Glutamatergic neuron (in vitro differentiated cells): ENCODE measurements at regions not wholly inside any gene's neighbourhood (a gene's known extent, or its start where the extent isn't known, plus 50 kb on each side); places are given as distances from the start of the nearest gene placed in this dataset.

Source experiments
- DNase-seq: peaks from one replicate; pipeline ENCODE4 v3.0.0; 2022
- H3K27ac Mint-ChIP-seq: one replicate; pipeline ENCODE4 v1.8.0; 2020; ENCODE audit warnings: mild to moderate bottlenecking, mixed read lengths, inconsistent platforms; ENCODE audit not compliant: unreplicated experiment
- H3K27me3 Mint-ChIP-seq: one replicate; pipeline ENCODE4 v1.8.0; 2020; ENCODE audit warnings: mild to moderate bottlenecking, moderate library complexity, mixed read lengths, inconsistent platforms; ENCODE audit not compliant: unreplicated experiment
- H3K36me3 Mint-ChIP-seq: one replicate; pipeline ENCODE4 v1.8.0; 2020; ENCODE audit warnings: mild to moderate bottlenecking, mixed read lengths, inconsistent platforms; ENCODE audit not compliant: unreplicated experiment
- H3K4me1 Mint-ChIP-seq: one replicate; pipeline ENCODE4 v1.8.0; 2020; ENCODE audit warnings: mild to moderate bottlenecking, low read depth, mixed read lengths, inconsistent platforms; ENCODE audit not compliant: unreplicated experiment
- H3K4me3 Mint-ChIP-seq: one replicate; pipeline ENCODE4 v1.8.0; 2020; ENCODE audit warnings: mild to moderate bottlenecking, mixed read lengths, inconsistent platforms; ENCODE audit not compliant: unreplicated experiment
- H3K9me3 Mint-ChIP-seq: one replicate; pipeline ENCODE4 v1.8.0; 2020; ENCODE audit warnings: mild to moderate bottlenecking, moderate library complexity, mixed read lengths, inconsistent platforms; ENCODE audit not compliant: unreplicated experiment
- TF ChIP-seq, protein P1 (sequence below): fragments of 200-600 bp; sonication (generic); IDR thresholded peaks from one replicate; pipeline ENCODE4 v1.5.0; 2021; ENCODE audit not compliant: partially characterized antibody, unreplicated experiment

DNA sequence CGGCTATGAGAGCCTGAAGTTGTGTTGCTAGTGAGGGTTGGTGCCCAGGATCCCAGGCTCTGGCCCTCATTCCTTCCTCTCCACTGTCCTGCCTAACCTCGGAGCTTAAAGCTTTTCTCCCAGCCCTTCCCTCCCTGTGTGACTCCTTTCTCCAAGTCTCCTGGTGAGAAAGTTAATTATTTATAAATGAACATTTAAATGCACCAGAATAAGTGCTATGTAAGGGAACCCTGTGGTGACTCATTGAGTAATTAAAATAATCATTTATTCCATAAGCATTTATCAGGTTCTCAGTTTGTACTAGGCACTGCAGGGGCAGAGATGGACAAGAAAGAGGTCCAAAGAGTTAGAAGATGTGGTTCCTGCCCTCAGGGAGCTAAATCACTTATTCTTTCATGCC is 89.1 kb upstream of the ISX start:
- TF ChIP-seq, protein P1, sequence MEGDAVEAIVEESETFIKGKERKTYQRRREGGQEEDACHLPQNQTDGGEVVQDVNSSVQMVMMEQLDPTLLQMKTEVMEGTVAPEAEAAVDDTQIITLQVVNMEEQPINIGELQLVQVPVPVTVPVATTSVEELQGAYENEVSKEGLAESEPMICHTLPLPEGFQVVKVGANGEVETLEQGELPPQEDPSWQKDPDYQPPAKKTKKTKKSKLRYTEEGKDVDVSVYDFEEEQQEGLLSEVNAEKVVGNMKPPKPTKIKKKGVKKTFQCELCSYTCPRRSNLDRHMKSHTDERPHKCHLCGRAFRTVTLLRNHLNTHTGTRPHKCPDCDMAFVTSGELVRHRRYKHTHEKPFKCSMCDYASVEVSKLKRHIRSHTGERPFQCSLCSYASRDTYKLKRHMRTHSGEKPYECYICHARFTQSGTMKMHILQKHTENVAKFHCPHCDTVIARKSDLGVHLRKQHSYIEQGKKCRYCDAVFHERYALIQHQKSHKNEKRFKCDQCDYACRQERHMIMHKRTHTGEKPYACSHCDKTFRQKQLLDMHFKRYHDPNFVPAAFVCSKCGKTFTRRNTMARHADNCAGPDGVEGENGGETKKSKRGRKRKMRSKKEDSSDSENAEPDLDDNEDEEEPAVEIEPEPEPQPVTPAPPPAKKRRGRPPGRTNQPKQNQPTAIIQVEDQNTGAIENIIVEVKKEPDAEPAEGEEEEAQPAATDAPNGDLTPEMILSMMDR: no peak
- Mint-ChIP-seq H3K9me3 (peaks cover 4% of the 10 kb centered on the region), H3K4me1 (no peaks in the 10 kb centered on the region), H3K27me3 (peaks cover 12% of the 10 kb centered on the region), H3K36me3 (peaks cover 8% of the 10 kb centered on the region), H3K27ac (no peak overlapping the region), H3K4me3 (no peak overlapping the region)
- DNase-seq: no peak

DNA sequence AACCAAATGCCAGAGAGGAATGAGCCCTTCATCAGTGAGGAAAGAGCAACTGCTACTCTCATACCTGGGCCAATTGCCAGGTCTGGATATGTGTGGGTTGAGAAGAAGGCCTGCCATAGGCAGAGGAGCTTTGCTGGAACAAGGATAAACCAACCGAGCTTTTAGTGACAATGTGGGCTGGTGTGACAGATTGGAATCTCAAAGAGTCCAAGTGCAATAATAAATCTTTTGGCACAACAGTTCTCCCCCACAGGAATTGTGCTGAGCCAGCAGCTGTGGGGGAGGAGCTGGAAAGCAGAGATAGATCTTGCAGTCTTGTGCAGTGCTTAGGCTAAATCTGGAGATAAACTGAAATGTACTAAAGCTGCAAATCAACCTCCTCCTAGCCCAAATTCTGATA is 79.4 kb upstream of the ISX start:
- TF ChIP-seq, protein P1: no peak
- no peak overlapping the region for H3K4me3 Mint-ChIP-seq
- peaks cover under 1% of the 10 kb centered on the region for H3K27me3 Mint-ChIP-seq
- H3K4me1 Mint-ChIP-seq: peaks cover 11% of the 10 kb centered on the region
- DNase-seq: no peak
- peaks cover 2% of the 10 kb centered on the region for H3K9me3 Mint-ChIP-seq
- no peak overlapping the region for H3K27ac Mint-ChIP-seq
- H3K36me3 Mint-ChIP-seq: peaks cover 13% of the 10 kb centered on the region

DNA sequence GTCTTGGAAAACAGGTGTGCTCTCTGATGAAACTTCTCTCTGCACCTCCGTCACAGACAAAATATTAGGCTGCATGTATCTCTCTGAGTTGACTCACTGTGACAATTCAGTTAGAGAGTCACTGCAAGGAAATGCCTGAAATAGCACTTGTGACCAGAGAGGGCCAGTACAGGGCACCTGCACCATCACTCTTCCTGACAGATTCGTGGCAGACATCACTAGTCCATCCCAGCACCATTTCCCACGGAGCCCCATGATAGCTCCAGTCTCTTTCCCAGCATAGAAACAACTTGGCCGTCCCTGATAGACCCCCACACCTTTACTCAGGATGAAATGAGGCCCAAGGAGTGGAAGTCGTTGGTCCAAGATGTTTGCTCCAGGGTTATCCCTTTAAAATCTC is 73.3 kb upstream of the ISX start:
- Mint-ChIP-seq H3K27me3 (peaks cover 8% of the 10 kb centered on the region), H3K36me3 (peaks cover 3% of the 10 kb centered on the region)
- DNase-seq: no peak

DNA sequence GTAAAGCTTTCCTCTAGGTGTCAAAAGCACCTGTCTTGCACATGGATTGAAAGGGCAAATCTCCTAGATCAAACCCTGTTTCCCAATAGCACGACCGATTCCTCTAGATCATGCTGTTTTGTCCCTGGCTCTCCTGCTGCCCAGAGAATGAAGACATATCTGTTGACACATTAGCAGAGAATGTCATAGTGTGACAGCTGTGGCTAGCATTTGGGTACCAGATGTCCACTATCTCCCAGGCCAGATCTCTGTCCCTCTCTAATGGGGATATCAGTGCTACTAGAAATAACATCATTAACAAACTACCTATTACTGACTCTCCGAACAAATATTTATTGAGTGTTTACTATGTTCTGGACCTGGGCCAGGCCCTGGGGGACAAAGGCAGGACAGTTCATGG is 72.4 kb upstream of the ISX start:
- Mint-ChIP-seq H3K36me3 (no peaks in the 10 kb centered on the region), H3K27me3 (peaks cover 8% of the 10 kb centered on the region), H3K27ac (peak overlapping the region; percentile 86), H3K9me3 (peaks cover 5% of the 10 kb centered on the region), H3K4me1 (peaks cover 41% of the 10 kb centered on the region), H3K4me3 (peak overlapping the region; percentile 12)
- DNase-seq: peak; percentile 30
- TF ChIP-seq, protein P1: no peak

More for the DNA sequence above, 73.3 kb upstream of the ISX start:
- no peak overlapping the region for H3K4me3 Mint-ChIP-seq
- peaks cover 36% of the 10 kb centered on the region for H3K4me1 Mint-ChIP-seq
- H3K9me3 Mint-ChIP-seq: peaks cover 5% of the 10 kb centered on the region
- H3K27ac Mint-ChIP-seq: peak overlapping the region; percentile 86
- TF ChIP-seq, protein P1: no peak

DNA sequence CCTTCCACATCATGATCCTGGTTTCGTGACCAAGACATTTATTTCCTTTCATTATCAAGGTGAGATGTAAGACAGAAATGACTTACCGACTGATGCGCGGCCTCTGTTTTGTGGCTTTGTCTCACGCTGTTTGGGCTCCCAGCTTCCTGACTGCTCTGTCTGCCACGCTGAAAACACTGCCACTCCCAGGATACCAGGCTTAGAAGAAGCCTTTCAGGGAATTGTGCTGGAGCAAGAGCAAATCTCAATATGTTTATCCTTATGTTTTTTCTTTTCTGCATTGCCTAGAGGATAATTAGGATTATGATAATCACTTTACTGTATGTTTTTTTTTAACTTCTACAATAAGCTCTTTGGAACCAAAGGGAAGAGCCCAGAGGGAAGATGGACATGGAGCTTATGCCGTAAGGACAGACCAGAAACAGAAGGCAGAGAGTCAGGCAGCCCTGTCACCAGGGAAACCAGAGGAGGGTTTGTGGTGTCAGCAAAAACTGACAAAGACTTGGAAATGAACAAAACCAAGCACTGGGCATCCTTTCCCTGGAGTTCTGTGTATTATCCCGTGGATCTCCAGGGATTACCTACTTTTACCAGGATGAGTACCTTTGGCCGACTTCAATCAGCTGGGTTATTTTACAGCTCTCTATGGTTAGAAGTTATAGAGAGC is 68.2 kb upstream of the ISX start:
- TF ChIP-seq, protein P1: no peak
- peaks cover 36% of the 10 kb centered on the region for H3K4me1 Mint-ChIP-seq
- no peaks in the 10 kb centered on the region for H3K36me3 Mint-ChIP-seq
- peak overlapping the region; percentile 99 for H3K27ac Mint-ChIP-seq
- peak; percentile 33 for DNase-seq
- peaks cover 5% of the 10 kb centered on the region for H3K9me3 Mint-ChIP-seq
- H3K4me3 Mint-ChIP-seq: peak overlapping the region; percentile 70
- peaks cover 6% of the 10 kb centered on the region for H3K27me3 Mint-ChIP-seq
